ENCODE measurements at regions not wholly inside any gene's neighbourhood (a gene's known extent, or its start where the extent isn't known, plus 50 kb on each side); places are given as distances from the start of the nearest gene placed in this dataset.

GRCh38 chr16:5526826-5527225 is 429.2 kb upstream of the EEF2KMT start:
- ATAC-seq (no peak), DNase-seq (no peak)
- WGBS, 4 donors: 55 to 63% (median 59%) methylated on average over 8 of the region's 8 CpGs
- peaks cover 0 to 8% (median 0%) of the 10 kb centered on the region in 9 donors for H3K27me3 ChIP-seq
- intact Hi-C loops (cut with DNase I): no loop called here
- TF ChIP-seq, protein P1, sequence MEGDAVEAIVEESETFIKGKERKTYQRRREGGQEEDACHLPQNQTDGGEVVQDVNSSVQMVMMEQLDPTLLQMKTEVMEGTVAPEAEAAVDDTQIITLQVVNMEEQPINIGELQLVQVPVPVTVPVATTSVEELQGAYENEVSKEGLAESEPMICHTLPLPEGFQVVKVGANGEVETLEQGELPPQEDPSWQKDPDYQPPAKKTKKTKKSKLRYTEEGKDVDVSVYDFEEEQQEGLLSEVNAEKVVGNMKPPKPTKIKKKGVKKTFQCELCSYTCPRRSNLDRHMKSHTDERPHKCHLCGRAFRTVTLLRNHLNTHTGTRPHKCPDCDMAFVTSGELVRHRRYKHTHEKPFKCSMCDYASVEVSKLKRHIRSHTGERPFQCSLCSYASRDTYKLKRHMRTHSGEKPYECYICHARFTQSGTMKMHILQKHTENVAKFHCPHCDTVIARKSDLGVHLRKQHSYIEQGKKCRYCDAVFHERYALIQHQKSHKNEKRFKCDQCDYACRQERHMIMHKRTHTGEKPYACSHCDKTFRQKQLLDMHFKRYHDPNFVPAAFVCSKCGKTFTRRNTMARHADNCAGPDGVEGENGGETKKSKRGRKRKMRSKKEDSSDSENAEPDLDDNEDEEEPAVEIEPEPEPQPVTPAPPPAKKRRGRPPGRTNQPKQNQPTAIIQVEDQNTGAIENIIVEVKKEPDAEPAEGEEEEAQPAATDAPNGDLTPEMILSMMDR (IDR thresholded peaks at IDR 0.05): no peak
- TF ChIP-seq POLR2A (IDR thresholded peaks at IDR 0.05): no peak
- no peaks in the 10 kb centered on the region for H3K4me1 ChIP-seq
- H3K36me3 ChIP-seq: no peaks in the 10 kb centered on the region
- H3K4me3 ChIP-seq: no peak overlapping the region
- H3K27ac ChIP-seq: no peak overlapping the region
- peaks cover 0 to 9% (median 0%) of the 10 kb centered on the region in 12 donors for H3K9me3 ChIP-seq

- no peak for TF ChIP-seq POLR2A (IDR thresholded peaks at IDR 0.05)
- TF ChIP-seq, protein P1 (IDR thresholded peaks at IDR 0.05): no peak
- intact Hi-C loops (cut with DNase I): no loop called here
Measured at GRCh38 chr16:5523829-5524228, 426.2 kb upstream of the EEF2KMT start.

GRCh38 chr16:5516115-5516514 is 418.5 kb upstream of the EEF2KMT start:
- Histone ChIP-seq H3K4me3 (no peak overlapping the region), H3K9me3 (peaks cover 0 to 7% (median 0%) of the 10 kb centered on the region in 12 donors), H3K27ac (no peak overlapping the region), H3K4me1 (no peaks in the 10 kb centered on the region), H3K27me3 (peaks cover 0 to 4% (median 0%) of the 10 kb centered on the region in 9 donors), H3K36me3 (no peaks in the 10 kb centered on the region)
- ATAC-seq (no peak), DNase-seq (no peak)
- TF ChIP-seq, protein P1 (IDR thresholded peaks at IDR 0.05): no peak
- TF ChIP-seq POLR2A (IDR thresholded peaks at IDR 0.05): no peak
- intact Hi-C loops (cut with DNase I): no loop called here

More at GRCh38 chr16:5523829-5524228, 426.2 kb upstream of the EEF2KMT start:
- ATAC-seq (no peak), DNase-seq (no peak)
- no peaks in the 10 kb centered on the region for H3K36me3 ChIP-seq
- H3K27me3 ChIP-seq: peaks cover 0 to 8% (median 0%) of the 10 kb centered on the region in 9 donors
- peaks cover 0 to 9% (median 0%) of the 10 kb centered on the region in 12 donors for H3K9me3 ChIP-seq
- no peaks in the 10 kb centered on the region for H3K4me1 ChIP-seq
- 19 to 27% (median 24%) methylated on average over 10 of the region's 10 CpGs for WGBS, 4 donors
- no peak overlapping the region for H3K27ac ChIP-seq
- no peak overlapping the region for H3K4me3 ChIP-seq

DNA sequence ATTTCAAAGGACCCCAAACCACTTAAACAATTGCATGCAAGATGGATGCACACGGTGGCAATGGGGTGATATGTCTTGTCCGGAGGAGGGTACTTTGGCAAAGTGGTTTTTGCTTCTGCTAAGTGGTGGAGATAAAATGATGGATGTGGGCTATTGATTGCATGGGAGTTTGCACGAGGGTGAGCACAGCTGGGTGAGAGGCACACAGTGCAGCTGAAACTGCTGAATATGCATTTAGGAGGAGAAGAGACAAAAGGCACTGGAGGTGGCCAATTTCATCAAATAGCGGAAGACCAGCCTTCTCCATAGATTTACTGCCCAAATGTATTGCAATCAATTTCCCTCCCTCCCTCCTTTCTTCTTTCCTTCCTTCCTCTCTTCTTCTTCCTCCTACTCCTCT is 414.4 kb upstream of the EEF2KMT start:
- WGBS, 4 donors: 49 to 60% (median 56%) methylated on average over 4 of the region's 4 CpGs
- DNase-seq: no peak

More for the DNA sequence above, 414.4 kb upstream of the EEF2KMT start:
- H3K4me1 ChIP-seq: no peaks in the 10 kb centered on the region
- no peaks in the 10 kb centered on the region for H3K36me3 ChIP-seq
- no peak overlapping the region for H3K4me3 ChIP-seq
- peaks cover 0 to 7% (median 0%) of the 10 kb centered on the region in 12 donors for H3K9me3 ChIP-seq
- ATAC-seq: no peak
- intact Hi-C loops (cut with DNase I): no loop called here
- H3K27ac ChIP-seq: no peak overlapping the region
- TF ChIP-seq, protein P1 (IDR thresholded peaks at IDR 0.05): no peak
- TF ChIP-seq POLR2A (IDR thresholded peaks at IDR 0.05): no peak
- H3K27me3 ChIP-seq: peaks cover 0 to 10% (median 0%) of the 10 kb centered on the region in 9 donors

All from heart left ventricle (tissue), 16 donors.